Endothelial cell of umbilical vein (primary cell): ENCODE measurements at regions not wholly inside any gene's neighbourhood (a gene's known extent, or its start where the extent isn't known, plus 50 kb on each side); places are given as distances from the start of the nearest gene placed in this dataset.

ENCODE experiments used
- BruUV-seq: library from RNA; stranded (reverse); fragments of 400-500 nt; replicated peaks from 2 replicates; lab custom pipeline; 2021; lab: Mats Ljungman, UMichigan
- CTCF ChIA-PET: fragments of 300-600, 350-600 bp; sonication (Branson Sonifier 250); formaldehyde crosslinking; loops from one replicate; lab custom pipeline; 2021; ENCODE audit warnings: antibody characterized with exemption, inconsistent platforms; lab: Charles Lee
- POLR2A ChIA-PET: fragments of 300-600, 350-600 bp; sonication (Branson Sonifier 250); formaldehyde crosslinking; loops from one replicate; lab custom pipeline; 2021; ENCODE audit warnings: antibody characterized with exemption, inconsistent platforms; lab: Charles Lee
- DNase-seq: peaks from one replicate; pipeline ENCODE4 v3.0.0-alpha.2; 2011; ENCODE audit warnings: low read depth, low spot score
- FAIRE-seq: peaks from 2 replicates; lab custom pipeline; 2011; peaks lifted over from hg19 to GRCh38; lab: Jason Lieb, UNC
- H2AFZ ChIP-seq: 2 replicates; pipeline ENCODE4 v1.6.0; 2012; ENCODE audit warnings: low read depth, low read length, control low read depth, inconsistent platforms
- H3K27ac ChIP-seq: 2 replicates; pipeline ENCODE4 v1.5.1; 2011; ENCODE audit warnings: low read depth, mild to moderate bottlenecking, control low read depth, low read length, moderate library complexity; ENCODE audit not compliant: insufficient read depth
- H3K27me3 ChIP-seq, 2 experiments: 2 replicates each; pipeline versions ENCODE4 v1.6.0 to v1.6.1; 2011; ENCODE audit warnings: low read length in 2 of 2, mixed read lengths in 1 of 2; ENCODE audit not compliant: control insufficient read depth in 2 of 2, insufficient read depth in 2 of 2
- H3K36me3 ChIP-seq, 2 experiments: 2 replicates in 1 of 2; 3 replicates in 1 of 2; pipeline ENCODE4 v1.5.1; 2011; ENCODE audit warnings: low read length in 2 of 2, mild to moderate bottlenecking in 1 of 2, moderate library complexity in 1 of 2; ENCODE audit not compliant: control insufficient read depth in 2 of 2, insufficient read depth in 2 of 2; ENCODE audit errors: extremely low read depth in 1 of 2
- H3K4me1 ChIP-seq: 3 replicates; pipeline ENCODE4 v1.5.1; 2011; ENCODE audit warnings: mild to moderate bottlenecking, low read length; ENCODE audit not compliant: control insufficient read depth, insufficient read depth; ENCODE audit errors: extremely low read depth
- H3K4me2 ChIP-seq: 2 replicates; pipeline ENCODE4 v1.6.1; 2011; ENCODE audit warnings: low read length, control low read depth, mixed read lengths; ENCODE audit not compliant: insufficient read depth
- H3K4me3 ChIP-seq, 3 experiments: fragments of 200-600 bp in 1 of 3; sonication (generic), shearing (Covaris generic) in 1 of 3; replicated peaks in 1 of 3; 2 replicates each; pipeline ENCODE4 v1.5.1; 2011 to 2016; ENCODE audit warnings: control low read depth in 3 of 3, low read length in 3 of 3, mild to moderate bottlenecking in 2 of 3, inconsistent platforms in 1 of 3, low read depth in 1 of 3, moderate library complexity in 1 of 3; ENCODE audit not compliant: insufficient read depth in 1 of 3
- H3K79me2 ChIP-seq: 2 replicates; pipeline ENCODE4 v1.6.0; 2012; ENCODE audit warnings: low read length, inconsistent platforms; ENCODE audit not compliant: control insufficient read depth, insufficient read depth
- H3K9ac ChIP-seq: replicated peaks from 2 replicates; pipeline ENCODE3; 2011; ENCODE audit warnings: low read length, control low read depth; ENCODE audit not compliant: insufficient read depth; ENCODE audit errors: extremely low read depth
- H3K9me1 ChIP-seq: replicated peaks from 3 replicates; pipeline ENCODE4 v1.6.0; 2011; ENCODE audit warnings: mild to moderate bottlenecking, low read length; ENCODE audit not compliant: control insufficient read depth, insufficient read depth; ENCODE audit errors: extremely low read depth
- H3K9me3 ChIP-seq: replicated peaks from 2 replicates; pipeline ENCODE4 v1.5.1; 2012; ENCODE audit warnings: low read length, inconsistent platforms; ENCODE audit not compliant: control insufficient read depth, insufficient read depth
- H4K20me1 ChIP-seq: replicated peaks from 2 replicates; pipeline ENCODE3; 2011; ENCODE audit warnings: mild to moderate bottlenecking, low read length; ENCODE audit not compliant: control insufficient read depth, insufficient read depth; ENCODE audit errors: extremely low read depth
- CTCF ChIP-seq, 2 donors: IDR thresholded peaks; 1 replicate in 1 of 2; 2 replicates in 1 of 2; pipeline ENCODE4 v1.5.1; 2011; ENCODE audit warnings: low read length in 2 of 2, mild to moderate bottlenecking in 2 of 2, moderate library complexity in 2 of 2, control low read depth in 1 of 2, inconsistent platforms in 1 of 2, low read depth in 1 of 2; ENCODE audit not compliant: insufficient read depth in 1 of 2; ENCODE audit errors: extremely low read depth in 1 of 2
- EZH2 ChIP-seq: IDR thresholded peaks from 2 replicates; pipeline ENCODE4 v1.6.1; 2012; ENCODE audit warnings: borderline replicate concordance, low read depth, mild to moderate bottlenecking, moderate library complexity, low read length, inconsistent platforms; ENCODE audit not compliant: severe bottlenecking
- FOS ChIP-seq: IDR thresholded peaks from 2 replicates; pipeline ENCODE4 v1.6.1; 2011; ENCODE audit warnings: mild to moderate bottlenecking, low read length, moderate library complexity, borderline replicate concordance; ENCODE audit not compliant: insufficient read depth
- GATA2 ChIP-seq: IDR thresholded peaks from 2 replicates; pipeline ENCODE4 v1.7.0; 2011; ENCODE audit warnings: low read depth, mild to moderate bottlenecking, moderate library complexity, mixed read lengths, low read length; ENCODE audit not compliant: insufficient read length, insufficient read depth
- JUN ChIP-seq: IDR thresholded peaks from 2 replicates; pipeline ENCODE4 v1.6.1; 2011; ENCODE audit warnings: borderline replicate concordance, low read depth; ENCODE audit not compliant: insufficient read length, insufficient read depth
- MAX ChIP-seq: IDR thresholded peaks from 2 replicates; pipeline ENCODE4 v1.6.1; 2011; ENCODE audit not compliant: insufficient read depth, insufficient read length
- MYC ChIP-seq: IDR thresholded peaks from one replicate; pipeline ENCODE4 v1.6.1; 2011; ENCODE audit warnings: mild to moderate bottlenecking, low read depth, low read length
- POLR2A ChIP-seq: IDR thresholded peaks from 2 replicates; pipeline ENCODE4 v1.6.1; 2012; ENCODE audit warnings: low read depth, mild to moderate bottlenecking, control low read depth, low read length
- POLR2AphosphoS5 ChIP-seq: IDR thresholded peaks from 2 replicates; pipeline ENCODE4 v1.6.1; 2012; ENCODE audit warnings: low read depth, mild to moderate bottlenecking, control low read depth, low read length, moderate library complexity; ENCODE audit not compliant: insufficient read depth
- dilution Hi-C: fragments of 300-500 bp; cut with MboI; formaldehyde crosslinking; loops from one replicate; pipeline ENCODE4 v1.15.0; 2019; ENCODE audit warnings: low sequenced_read_pairs; ENCODE audit not compliant: extremely low pct_ligation_motif_present
- intact Hi-C: fragments of 100-400 bp; cut with micrococcal nuclease; formaldehyde crosslinking; loops from one replicate; pipeline ENCODE4 v1.10.0; 2022

GRCh38 chr3:64358853-64359252 is 133.6 kb upstream of the PRICKLE2 start:
- FAIRE-seq (no peak), DNase-seq (no peak)
- no peaks in the 10 kb centered on the region for H3K79me2 ChIP-seq
- peaks cover 0 to 2% of the 10 kb centered on the region in 2 experiments for H3K27me3 ChIP-seq
- no peak overlapping the region for H3K27ac ChIP-seq
- TF ChIP-seq POLR2A = no peak
- no peak for TF ChIP-seq GATA2
- no peak for TF ChIP-seq FOS
- no peak for TF ChIP-seq EZH2
- TF ChIP-seq MYC = no peak
- no peak for TF ChIP-seq POLR2AphosphoS5
- no peak for TF ChIP-seq JUN
- TF ChIP-seq CTCF (IDR thresholded peaks at IDR 0.05; ENCODE audit: extremely low read depth in 1 of 2, insufficient read depth in 1 of 2, low read depth in 1 of 2, low read length in 2 of 2) = no peak
- no peak for TF ChIP-seq MAX
- no peak overlapping the region for H3K9ac ChIP-seq
- peaks cover 28% of the 10 kb centered on the region for H3K4me1 ChIP-seq
- H3K4me2 ChIP-seq = no peak overlapping the region
- dilution Hi-C loops (no loop called here), intact Hi-C loops (no loop called here)
- H3K36me3 ChIP-seq = no peaks in the 10 kb centered on the region
- H3K9me3 ChIP-seq = no peaks in the 10 kb centered on the region
- ChIA-PET POLR2A (no interaction called here), CTCF (interaction anchor here (0.7 kb wide), 1 partner anchor 12 kb away, joined by 4 read pairs; no protein-coding TSS in a partner anchor)
- H3K9me1 ChIP-seq = no peaks in the 10 kb centered on the region
- no peak overlapping the region for H3K4me3 ChIP-seq
- no TSS peak for BruUV-seq
- H4K20me1 ChIP-seq = no peaks in the 10 kb centered on the region
- no peak overlapping the region for H2AFZ ChIP-seq
